GM12878 (cell line): ENCODE measurements at regions not wholly inside any gene's neighbourhood (a gene's known extent, or its start where the extent isn't known, plus 50 kb on each side); places are given as distances from the start of the nearest gene placed in this dataset.

Experiments
- ATAC-seq: fragments of 200-7000 bp; cut with Tn5 transposase; 3 replicates; pipeline ENCODE4 v1.9.1; 2020; ENCODE audit warnings: mild to moderate bottlenecking, moderate library complexity
- BruUV-seq: library from RNA; stranded (reverse); fragments of 400-500 nt; replicated peaks from 2 replicates; lab custom pipeline; 2021; lab: Mats Ljungman, UMichigan
- CTCF ChIA-PET: fragments of 300-600 bp; sonication (Branson Sonifier 250); formaldehyde crosslinking; extraction: SDS; loops from one replicate; lab custom pipeline; 2021; ENCODE audit warnings: inconsistent platforms; lab: Yijun Ruan, JAX
- POLR2A ChIA-PET: fragments of 350-600 bp; formaldehyde crosslinking; extraction: SDS; loops from one replicate; lab custom pipeline; 2021; ENCODE audit warnings: inconsistent platforms; lab: Charles Lee
- RAD21 ChIA-PET: fragments of 300-600 bp; sonication (Branson Sonifier 250); formaldehyde crosslinking; loops from one replicate; lab custom pipeline; 2023; ENCODE audit warnings: antibody characterized with exemption; ENCODE audit not compliant: unreplicated experiment; lab: Charles Lee
- SMC1A ChIA-PET: fragments of 300-600 bp; sonication (Branson Sonifier 250); formaldehyde crosslinking; loops from one replicate; lab custom pipeline; 2023; ENCODE audit not compliant: unreplicated experiment, uncharacterized antibody; lab: Charles Lee
- DNase-seq: peaks from one replicate; pipeline ENCODE4 v3.0.0-alpha.2; 2011; ENCODE audit warnings: low read depth, low spot score
- FAIRE-seq: peaks from 3 replicates; lab custom pipeline; 2011; peaks lifted over from hg19 to GRCh38; lab: Jason Lieb, UNC
- H2AFZ ChIP-seq: 2 replicates; pipeline ENCODE4 v1.6.0; 2011; ENCODE audit warnings: low read depth, low read length, control low read depth; ENCODE audit not compliant: control insufficient read depth
- H3K27ac ChIP-seq: 2 replicates; pipeline ENCODE4 v1.5.1; 2011; ENCODE audit warnings: control low read depth; ENCODE audit not compliant: control insufficient read depth, insufficient read depth
- H3K27me3 ChIP-seq, 2 experiments: replicated peaks in 1 of 2; 2 replicates each; pipeline versions ENCODE4 v1.6.0 to v1.6.1; 2011; ENCODE audit warnings: low read length in 1 of 2; ENCODE audit not compliant: control insufficient read depth in 2 of 2, insufficient read depth in 2 of 2
- H3K36me3 ChIP-seq, 2 experiments: 2 replicates each; pipeline ENCODE4 v1.5.1; 2011; ENCODE audit warnings: low read length in 1 of 2; ENCODE audit not compliant: control insufficient read depth in 2 of 2, insufficient read depth in 2 of 2
- H3K4me1 ChIP-seq: 2 replicates; pipeline ENCODE4 v1.6.1; 2011; ENCODE audit warnings: mild to moderate bottlenecking, low read length, moderate library complexity, mixed read lengths; ENCODE audit not compliant: control insufficient read depth, insufficient read depth
- H3K4me2 ChIP-seq: 2 replicates; pipeline ENCODE4 v1.6.0; 2011; ENCODE audit warnings: control low read depth; ENCODE audit not compliant: control insufficient read depth, insufficient read depth
- H3K4me3 ChIP-seq: fragments of 200-600 bp; sonication (generic); 2 replicates; pipeline ENCODE4 v1.5.1; 2016
- H3K79me2 ChIP-seq: 2 replicates; pipeline ENCODE4 v1.6.0; 2011; ENCODE audit warnings: low read length; ENCODE audit not compliant: control insufficient read depth, insufficient read depth
- H3K9ac ChIP-seq: 2 replicates; pipeline ENCODE4 v1.8.0; 2011; ENCODE audit warnings: low read length, control low read depth, mixed read lengths; ENCODE audit not compliant: control insufficient read depth, insufficient read depth
- H3K9me3 ChIP-seq: replicated peaks from 3 replicates; pipeline ENCODE4 v1.5.1; 2011; ENCODE audit warnings: mild to moderate bottlenecking, low read length; ENCODE audit not compliant: control insufficient read depth, insufficient read depth
- H4K20me1 ChIP-seq: 2 replicates; pipeline ENCODE4 v1.6.0; 2011; ENCODE audit not compliant: control insufficient read depth, insufficient read depth
- BRCA1 ChIP-seq: IDR thresholded peaks from 2 replicates; pipeline ENCODE4 v1.6.1; 2011; ENCODE audit warnings: low read depth, low read length, improper control_type of control experiment
- CREB1 ChIP-seq: IDR thresholded peaks from 2 replicates; pipeline ENCODE4 v1.6.1; 2012; ENCODE audit warnings: low read depth, mild to moderate bottlenecking, inconsistent platforms
- E2F4 ChIP-seq: IDR thresholded peaks from 2 replicates; pipeline ENCODE4 v1.6.1; 2012; ENCODE audit warnings: low read depth, low read length, improper control_type of control experiment
- MYB ChIP-seq: fragments of 150-350 bp; IDR thresholded peaks from 2 replicates; pipeline ENCODE4 v1.6.1; 2014; ENCODE audit warnings: mild to moderate bottlenecking, low read depth, low read length, borderline replicate concordance
- NR2C1 ChIP-seq: fragments of 450-650 bp; IDR thresholded peaks from 2 replicates; pipeline ENCODE4 v1.6.1; 2017; ENCODE audit warnings: antibody characterized with exemption, mild to moderate bottlenecking, moderate library complexity
- PKNOX1 ChIP-seq: fragments of 450-650 bp; IDR thresholded peaks from 2 replicates; pipeline ENCODE4 v1.6.1; 2016; ENCODE audit warnings: mild to moderate bottlenecking
- POLR2AphosphoS2 ChIP-seq: IDR thresholded peaks from 2 replicates; pipeline ENCODE4 v1.6.1; 2011; ENCODE audit warnings: low read depth, mild to moderate bottlenecking, low read length, improper control_type of control experiment, moderate library complexity
- POLR2AphosphoS5 ChIP-seq: IDR thresholded peaks from 2 replicates; pipeline ENCODE4 v1.6.1; 2011; ENCODE audit warnings: mild to moderate bottlenecking, low read length, inconsistent platforms
- RAD51 ChIP-seq: fragments of 450-650 bp; IDR thresholded peaks from 2 replicates; pipeline ENCODE4 v1.6.1; 2016; ENCODE audit warnings: moderate library complexity, mild to moderate bottlenecking, inconsistent platforms
- SMAD1 ChIP-seq: fragments of 450-650 bp; IDR thresholded peaks from 2 replicates; pipeline ENCODE4 v1.6.1; 2018; ENCODE audit warnings: mild to moderate bottlenecking, low read depth; ENCODE audit not compliant: partially characterized antibody
- SPI1 ChIP-seq: IDR thresholded peaks from 2 replicates; pipeline ENCODE4 v1.6.1; 2011; ENCODE audit warnings: low read depth, mild to moderate bottlenecking, low read length, moderate library complexity, borderline replicate concordance; ENCODE audit not compliant: insufficient read depth
- ZNF24 ChIP-seq: fragments of 450-650 bp; IDR thresholded peaks from 2 replicates; pipeline ENCODE4 v1.6.1; 2017; ENCODE audit warnings: antibody characterized with exemption, mild to moderate bottlenecking
- ZNF687 ChIP-seq: fragments of 450-650 bp; IDR thresholded peaks from 2 replicates; pipeline ENCODE4 v1.6.1; 2017; ENCODE audit warnings: mild to moderate bottlenecking, moderate library complexity
- ZSCAN29 ChIP-seq: fragments of 450-650 bp; IDR thresholded peaks from 2 replicates; pipeline ENCODE4 v1.6.1; 2017; ENCODE audit warnings: mild to moderate bottlenecking, moderate library complexity
- WGBS: methylation state at CpG from one replicate; pipeline ENCODE4 v1.1.6; 2016; ENCODE audit warnings: low lambda C conversion rate; ENCODE audit not compliant: insufficient replicate concordance, insufficient coverage; ENCODE audit errors: missing lambda C conversion rate; 5-methylcytosine and 5-hydroxymethylcytosine counted together
- in situ Hi-C: fragments of 300-500 bp; cut with MboI; formaldehyde crosslinking; loops from 9 replicates; pipeline ENCODE4 v1.14.3; 2018; ENCODE audit warnings: mixed read lengths
- intact Hi-C: fragments of 100-400 bp; cut with micrococcal nuclease; formaldehyde crosslinking; loops from one replicate; pipeline ENCODE4 v1.14.2; 2022; ENCODE audit not compliant: unreplicated experiment

GRCh38 chr17:63070031-63070430, 104.0 kb downstream of the TANC2 start:
- Histone ChIP-seq H3K9ac (no peak overlapping the region), H3K4me1 (no peaks in the 10 kb centered on the region), H3K36me3 (no peaks in the 10 kb centered on the region), H2AFZ (no peak overlapping the region), H3K27ac (no peak overlapping the region), H3K4me2 (no peak overlapping the region), H3K79me2 (no peaks in the 10 kb centered on the region), H3K27me3 (no peaks in the 10 kb centered on the region), H3K4me3 (no peak overlapping the region), H4K20me1 (no peaks in the 10 kb centered on the region), H3K9me3 (no peaks in the 10 kb centered on the region)
- 100% methylated on average over 1 of the region's 1 CpG for WGBS
- no peak for TF ChIP-seq BRCA1
- no peak for TF ChIP-seq NR2C1
- TF ChIP-seq PKNOX1: no peak
- TF ChIP-seq POLR2AphosphoS2: no peak
- TF ChIP-seq ZSCAN29: no peak
- no peak for TF ChIP-seq CREB1
- TF ChIP-seq SPI1: no peak
- no peak for TF ChIP-seq MYB
- FAIRE-seq (no peak), DNase-seq (no peak), ATAC-seq (no peak)
- intact Hi-C loops: no loop called here
- CTCF ChIA-PET: no interaction called here
- RAD21 ChIA-PET: no interaction called here
- no TSS peak for BruUV-seq
- in situ Hi-C loops: no loop called here
- POLR2A ChIA-PET: no interaction called here
- SMC1A ChIA-PET: no interaction called here

GRCh38 chr17:63071797-63072196, 105.8 kb downstream of the TANC2 start:
- ATAC-seq: no peak
- TF ChIP-seq BRCA1: no peak
- no peak for TF ChIP-seq E2F4
- no peak for TF ChIP-seq SMAD1
- TF ChIP-seq ZNF687: no peak
- no peak for TF ChIP-seq NR2C1
- TF ChIP-seq RAD51: no peak
- TF ChIP-seq POLR2AphosphoS5: no peak
- no peak for TF ChIP-seq ZNF24

More at GRCh38 chr17:63071797-63072196, 105.8 kb downstream of the TANC2 start:
- Histone ChIP-seq H3K79me2 (no peaks in the 10 kb centered on the region), H3K27ac (no peak overlapping the region), H3K4me2 (no peak overlapping the region), H4K20me1 (no peaks in the 10 kb centered on the region), H3K9me3 (no peaks in the 10 kb centered on the region), H2AFZ (no peak overlapping the region), H3K4me3 (no peak overlapping the region), H3K9ac (no peak overlapping the region), H3K27me3 (no peaks in the 10 kb centered on the region), H3K4me1 (no peaks in the 10 kb centered on the region), H3K36me3 (no peaks in the 10 kb centered on the region)
- ChIA-PET SMC1A (no interaction called here), RAD21 (no interaction called here), CTCF (no interaction called here), POLR2A (no interaction called here)
- intact Hi-C loops (no loop called here), in situ Hi-C loops (no loop called here)
- DNase-seq (no peak), FAIRE-seq (no peak)
- WGBS: 22% methylated on average over 2 of the region's 2 CpGs
- no TSS peak for BruUV-seq
